ENCODE measurements at regions not wholly inside any gene's neighbourhood (a gene's known extent, or its start where the extent isn't known, plus 50 kb on each side); places are given as distances from the start of the nearest gene placed in this dataset.

DNA sequence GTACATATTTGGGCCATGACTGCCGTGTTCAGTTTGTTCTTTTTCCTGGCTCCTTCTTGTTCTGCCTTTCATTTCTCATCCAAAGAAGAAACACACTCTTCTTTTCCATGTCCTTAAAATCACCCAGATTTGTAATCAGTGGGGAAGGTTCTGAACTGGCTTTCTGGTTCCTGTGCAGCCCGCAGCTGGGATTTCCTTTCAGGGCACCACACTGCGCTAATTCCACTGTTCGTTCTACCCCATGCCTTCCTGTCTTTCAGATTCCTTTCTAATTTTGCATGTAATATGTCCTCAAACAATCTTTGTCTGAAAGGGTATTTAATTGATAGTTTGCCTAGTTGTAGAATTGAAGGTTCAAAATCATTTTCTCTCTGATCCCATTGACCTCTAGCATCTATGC is 94.1 kb downstream of the HS1BP3 start:
- Histone ChIP-seq H2BK15ac (ENCODE audit: low read depth, low read length) (no peak overlapping the region), H2AFZ (replicated peaks; ENCODE audit: low read length, poor library complexity) (no peak overlapping the region), H3K27ac (ENCODE audit: insufficient read depth, low read length) (no peak overlapping the region), H3K9me3 (ENCODE audit: control insufficient read depth, insufficient read depth, low read length) (no peaks in the 10 kb centered on the region), H3K36me3 (ENCODE audit: control insufficient read depth, insufficient read depth, low read length) (no peaks in the 10 kb centered on the region), H3K27me3 (ENCODE audit: control insufficient read depth, insufficient read depth, low read length) (no peaks in the 10 kb centered on the region), H2BK120ac (ENCODE audit: low read depth, low read length) (no peak overlapping the region), H2AK5ac (ENCODE audit: low read depth, low read length) (no peak overlapping the region), H3K14ac (replicated peaks; ENCODE audit: low read depth, low read length) (no peak overlapping the region), H4K20me1 (ENCODE audit: insufficient read depth, low read length) (no peaks in the 10 kb centered on the region; the same call in 1 of the 2 replicates), H3K9me1 (ENCODE audit: insufficient read depth, low read length) (peaks cover 4% of the 10 kb centered on the region), H3K79me1 (ENCODE audit: low read depth in 1 of 2, low read length in 2 of 2) (no peaks in the 10 kb centered on the region), H3K4me2 (ENCODE audit: low read depth, low read length) (no peak overlapping the region), H2BK20ac (ENCODE audit: low read depth, low read length) (no peak overlapping the region), H3K9ac (ENCODE audit: low read depth, low read length) (no peak overlapping the region), H3K56ac (ENCODE audit: extremely low read depth, insufficient read depth, low read length) (no peak overlapping the region), H4K8ac (ENCODE audit: low read depth in 2 of 2, low read length in 2 of 2) (no peak overlapping the region), H4K91ac (ENCODE audit: insufficient read depth, low read depth, low read length) (no peak overlapping the region), H3K23ac (ENCODE audit: low read depth, low read length) (no peak overlapping the region), H2AK9ac (replicated peaks; ENCODE audit: low read depth, low read length, poor library complexity) (no peak overlapping the region), H3K4me3 (ENCODE audit: insufficient read depth, low read depth, low read length) (no peak overlapping the region), H4K5ac (ENCODE audit: low read depth, low read length) (no peak overlapping the region), H2BK5ac (ENCODE audit: low read depth, low read length, poor library complexity, severe bottlenecking) (no peak overlapping the region), H3K18ac (ENCODE audit: low read depth, low read length) (no peak overlapping the region), H3K4me1 (ENCODE audit: control insufficient read depth, insufficient read depth, low read length) (peaks cover 7% of the 10 kb centered on the region), H3K4ac (ENCODE audit: low read depth, low read length) (no peak overlapping the region)
- ChIA-PET CTCF (interaction anchor here (1.4 kb wide), 1 partner anchor 21 kb away, joined by 3 read pairs; no protein-coding TSS in a partner anchor), POLR2A (ENCODE audit: unreplicated experiment) (no interaction called here)
- TF ChIP-seq NFE2L2 (IDR thresholded peaks at IDR 0.05; ENCODE audit: low read depth, low read length): no peak
- no peak for TF ChIP-seq FOS (IDR thresholded peaks at IDR 0.05; ENCODE audit: low read depth, low read length)
- TF ChIP-seq BHLHE40 (IDR thresholded peaks at IDR 0.05; ENCODE audit: low read depth, low read length): no peak
- TF ChIP-seq RCOR1 (IDR thresholded peaks at IDR 0.05; ENCODE audit: insufficient replicate concordance, low read length): no peak
- TF ChIP-seq CEBPB (IDR thresholded peaks at IDR 0.05; ENCODE audit: low read depth, low read length): no peak
- TF ChIP-seq MXI1 (IDR thresholded peaks at IDR 0.05; ENCODE audit: borderline replicate concordance, low read depth, low read length): no peak
- TF ChIP-seq MAFK (IDR thresholded peaks at IDR 0.05; ENCODE audit: low read depth, low read length): no peak
- no peak for TF ChIP-seq CTCF (conservative IDR thresholded peaks at IDR 0.05; ENCODE audit: low read depth, low read length)
- ATAC-seq (ENCODE audit: low read depth) (no peak), DNase-seq (no peak)
- intact Hi-C loops (cut with micrococcal nuclease): no loop called here
- dilution Hi-C loops (cut with HindIII; ENCODE audit: low sequenced_read_pairs, unreplicated experiment): no loop called here
- WGBS, 2 experiments (ENCODE audit: extremely low coverage in 2 of 2, insufficient read length in 1 of 2): no CpG with 5 or more reads among the region's 4 CpGs
- BruUV-seq (replicated peaks): no TSS peak
- in situ Hi-C loops (cut with MboI; ENCODE audit: low sequenced_read_pairs): no loop called here
